HG03064 (cell line): ENCODE measurements at regions not wholly inside any gene's neighbourhood (a gene's known extent, or its start where the extent isn't known, plus 50 kb on each side); places are given as distances from the start of the nearest gene placed in this dataset.

ENCODE experiments used
- ATAC-seq: cut with Tn5 transposase; IDR thresholded peaks from one replicate; pipeline ENCODE4 v1.9.1; 2021; ENCODE audit warnings: low read depth; ENCODE audit not compliant: unreplicated experiment

DNA sequence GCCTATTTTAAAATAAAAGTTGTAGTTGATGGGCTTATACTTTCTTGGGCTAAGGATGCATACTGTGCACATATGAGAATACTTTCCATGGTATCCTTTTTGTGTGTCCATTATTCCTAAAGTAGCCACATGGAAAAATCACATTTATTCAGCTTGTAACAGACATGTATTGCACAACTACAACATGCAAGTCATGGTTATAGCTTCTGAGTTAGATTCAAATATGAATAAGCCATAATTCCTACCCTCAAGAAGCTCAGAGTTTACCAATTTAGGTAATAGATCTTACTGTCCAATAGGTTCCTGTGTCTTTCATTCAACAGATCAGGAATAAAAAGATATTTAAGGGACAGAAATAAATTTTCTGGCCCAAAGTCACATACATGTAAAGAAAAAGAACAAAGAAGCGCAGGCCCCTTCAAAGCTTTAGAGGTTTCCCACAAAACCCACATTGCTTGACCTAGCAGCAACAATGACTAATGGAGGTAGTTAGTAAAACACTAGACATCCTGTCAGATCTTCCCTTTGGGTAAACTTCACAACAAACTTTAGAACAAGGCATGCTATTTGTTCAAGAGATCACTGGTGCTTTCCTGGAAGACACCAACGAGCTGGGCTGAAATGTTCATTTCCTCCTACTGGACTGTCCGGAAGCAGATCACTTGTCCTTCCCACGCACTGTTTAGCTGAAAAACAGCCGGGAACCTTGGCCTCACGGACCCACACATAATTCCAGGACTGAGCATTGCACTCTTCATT lies 78.4 kb upstream of the ITGA1 start:
- ATAC-seq: peak; percentile 62

DNA sequence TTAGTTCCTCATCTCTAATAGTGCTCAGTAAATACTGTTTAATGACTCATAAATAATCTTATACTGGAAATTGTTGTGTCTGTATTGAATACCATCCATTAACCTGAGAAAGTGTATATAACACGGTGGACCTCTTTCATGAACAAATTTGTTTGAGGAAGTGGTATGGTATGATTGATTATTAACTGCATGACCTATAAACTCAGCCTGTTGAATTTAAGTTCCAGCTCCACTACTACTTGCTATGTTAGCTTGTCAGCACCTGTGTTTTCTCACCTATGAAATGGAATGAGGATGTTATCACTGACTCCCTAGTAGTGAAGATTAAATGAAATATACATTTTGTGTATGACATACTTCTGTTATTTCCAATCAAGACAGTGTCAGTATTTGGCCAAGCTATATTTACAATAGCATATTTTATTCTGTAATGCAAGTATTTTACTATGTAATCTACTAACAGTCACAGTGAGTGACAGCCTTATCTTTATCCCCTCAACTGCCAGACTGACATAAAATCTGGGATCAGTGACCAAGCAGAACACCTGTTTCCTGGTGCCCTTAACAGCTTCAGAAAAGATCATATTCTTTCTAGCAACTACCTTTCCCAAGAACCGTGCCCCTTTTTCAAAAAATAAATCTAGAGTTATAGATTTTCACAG lies 77.3 kb upstream of the ITGA1 start:
- no peak for ATAC-seq

DNA sequence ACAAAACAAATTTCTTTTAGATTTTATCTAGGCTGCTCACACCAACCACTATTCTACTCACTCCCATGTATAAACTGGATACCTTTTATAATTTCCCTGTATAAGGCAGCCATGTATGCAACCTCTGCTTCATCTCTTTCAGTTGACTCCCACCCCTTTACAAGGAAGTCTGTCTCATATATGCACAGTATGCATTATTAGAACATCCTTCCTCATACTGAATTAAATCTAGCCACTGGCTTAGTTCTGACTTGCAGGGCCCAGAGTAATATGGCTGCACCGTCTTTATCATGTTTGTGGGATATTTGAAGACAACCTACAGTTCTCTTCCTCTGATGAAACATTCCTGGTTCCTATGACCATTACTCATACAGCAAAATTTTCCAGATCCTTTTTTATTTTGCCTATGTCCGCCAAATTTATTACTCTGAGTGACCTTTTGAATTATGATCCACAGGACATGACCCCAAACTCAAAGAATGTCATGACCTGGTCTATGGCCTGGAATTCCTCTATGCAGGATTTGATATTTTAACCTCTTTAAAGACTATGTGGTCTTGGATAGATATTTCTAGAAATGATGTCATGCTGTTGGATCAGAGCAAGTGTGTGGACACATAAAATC lies 76.6 kb upstream of the ITGA1 start:
- no peak for ATAC-seq

DNA sequence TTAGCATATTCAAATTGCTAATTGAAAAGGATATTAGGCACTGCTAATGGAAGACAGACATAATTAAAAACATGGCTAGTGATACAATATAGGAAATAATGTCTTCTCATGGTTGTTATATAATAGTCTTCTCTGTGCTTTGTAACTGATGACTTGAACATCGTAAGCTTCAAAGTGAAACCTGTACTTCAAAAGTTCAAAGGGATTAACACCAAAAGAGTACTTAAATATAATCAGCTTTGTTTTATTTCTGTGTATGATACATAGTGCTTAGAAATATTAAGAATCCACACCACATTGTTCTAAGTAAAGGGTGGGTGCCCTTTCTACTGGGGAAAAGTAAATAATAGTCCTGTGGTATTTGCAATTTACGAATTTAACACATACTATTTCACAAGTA lies 75.4 kb upstream of the ITGA1 start:
- no peak for ATAC-seq

DNA sequence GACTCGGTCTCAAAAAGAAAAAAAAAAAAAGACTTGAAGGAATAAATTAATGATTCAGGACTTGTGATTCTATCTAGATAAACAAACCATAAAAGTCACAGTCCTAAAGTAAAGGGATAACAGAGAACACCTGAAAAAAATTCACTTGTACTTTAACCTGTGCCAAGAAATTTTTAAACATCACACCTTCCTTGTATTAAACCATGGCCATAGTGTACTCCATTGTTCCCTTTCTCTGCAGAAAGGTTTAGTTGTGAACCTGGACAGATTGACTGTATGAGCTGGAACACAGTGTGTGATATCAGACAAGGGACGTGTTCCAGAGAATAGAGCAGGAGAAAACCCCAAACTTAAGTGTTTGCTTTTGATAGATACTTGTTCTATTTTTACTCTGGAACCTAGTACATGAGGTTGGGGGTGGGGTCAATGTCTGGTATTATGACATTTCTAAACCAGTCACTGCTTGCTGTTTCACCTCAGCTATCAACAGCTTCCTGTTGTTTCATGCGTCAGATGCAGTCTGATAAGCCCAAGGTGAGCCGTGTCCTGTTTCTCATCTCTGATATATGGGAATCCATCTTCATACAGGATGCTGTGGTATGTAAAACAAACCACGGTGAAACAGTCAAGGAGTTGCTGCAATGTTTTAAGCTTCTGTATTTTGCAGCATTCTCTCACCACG lies 62.5 kb upstream of the ITGA1 start:
- ATAC-seq: no peak

DNA sequence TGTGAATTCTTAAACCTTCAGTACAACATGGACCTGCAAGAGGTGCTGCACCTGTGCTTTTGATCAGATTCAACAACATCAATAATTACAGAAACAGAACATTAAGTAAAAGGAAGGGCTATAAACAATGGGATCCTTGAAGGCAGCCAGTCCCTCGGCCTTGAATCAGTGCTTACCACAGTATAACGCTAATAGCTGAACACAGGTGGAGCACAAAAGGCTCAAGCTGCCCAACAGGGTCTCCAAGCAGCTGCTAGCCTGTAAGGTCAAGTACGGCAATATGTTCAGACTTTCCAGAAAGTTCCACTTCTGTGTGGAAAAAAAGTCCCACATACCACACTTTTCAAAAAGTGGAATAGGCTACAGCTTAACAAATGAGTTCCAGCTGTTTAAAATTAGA lies 61.9 kb upstream of the ITGA1 start:
- no peak for ATAC-seq

DNA sequence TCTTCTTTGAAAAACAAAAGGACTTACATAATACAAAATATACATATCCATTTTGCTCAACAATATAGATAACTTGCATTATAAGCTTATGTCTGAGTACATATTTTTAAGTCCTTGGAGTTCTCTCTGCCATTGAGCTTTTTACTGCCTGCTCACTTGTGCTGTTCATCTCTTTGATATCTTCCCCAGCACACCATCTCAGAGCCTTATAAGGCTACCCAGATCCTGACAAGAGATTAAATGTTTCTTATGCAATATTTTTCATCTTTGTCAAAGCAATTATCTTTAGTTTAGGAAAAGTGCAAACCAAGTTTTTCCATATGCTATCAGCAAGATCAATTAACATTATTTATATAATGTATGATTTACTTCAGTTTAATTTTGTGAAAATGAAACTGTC lies 60.7 kb upstream of the ITGA1 start:
- no peak for ATAC-seq

DNA sequence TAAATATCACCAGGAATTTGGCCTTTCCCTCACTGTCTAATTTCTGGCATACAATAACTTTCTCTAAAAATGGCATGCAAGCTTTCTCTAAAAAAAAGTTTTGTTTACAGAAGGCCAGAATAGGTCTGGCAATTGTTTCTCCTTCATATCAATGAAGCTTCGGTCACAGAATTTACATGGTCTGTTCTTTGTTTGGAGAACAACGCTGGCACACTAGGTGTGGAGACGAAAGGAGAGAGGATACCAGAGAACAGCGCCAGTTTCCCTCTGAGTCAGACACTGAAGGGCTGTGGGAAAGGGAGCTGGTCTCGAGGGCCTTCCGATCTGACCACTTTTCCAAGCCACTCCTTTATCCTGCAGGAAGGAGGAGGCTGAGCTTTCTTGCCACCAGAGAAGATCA lies 60.1 kb upstream of the ITGA1 start:
- no peak for ATAC-seq

DNA sequence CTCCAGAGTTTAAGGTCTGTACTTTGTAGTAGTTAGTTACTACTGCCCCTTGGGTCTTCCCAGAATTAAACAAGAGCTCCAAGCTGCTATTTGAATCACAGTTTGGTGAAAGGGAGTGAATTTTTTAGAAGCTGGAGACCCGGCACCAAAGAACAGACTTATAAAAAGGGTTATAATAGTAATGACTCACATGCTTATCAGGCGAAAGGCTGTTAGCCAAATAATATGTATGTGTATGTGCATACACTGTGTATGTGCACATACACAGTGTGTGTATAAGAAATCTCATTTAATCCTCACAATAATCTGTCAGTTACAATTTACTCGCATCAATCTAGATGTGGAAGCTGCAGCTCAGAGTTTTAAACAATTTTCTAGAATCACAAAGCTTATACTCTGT lies 59.5 kb upstream of the ITGA1 start:
- ATAC-seq: no peak

DNA sequence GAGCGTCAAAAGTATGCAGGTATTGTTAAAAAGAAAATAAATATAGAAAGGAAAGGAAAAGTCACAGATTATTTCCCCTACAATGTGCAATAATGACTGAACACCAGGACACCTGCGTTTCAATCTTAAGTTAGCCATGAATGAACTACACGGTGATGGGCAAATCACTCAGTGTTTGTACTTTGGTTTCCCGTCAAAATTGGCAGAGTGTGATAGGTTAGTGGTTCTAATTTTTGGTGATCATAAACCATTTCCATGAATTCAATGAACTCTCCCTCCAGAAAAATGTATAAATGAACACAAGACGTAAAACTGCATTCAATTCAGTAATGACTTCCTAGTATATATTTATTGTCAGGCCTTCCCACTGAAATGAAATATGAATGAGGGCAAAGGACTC lies 59.0 kb upstream of the ITGA1 start:
- ATAC-seq: no peak

DNA sequence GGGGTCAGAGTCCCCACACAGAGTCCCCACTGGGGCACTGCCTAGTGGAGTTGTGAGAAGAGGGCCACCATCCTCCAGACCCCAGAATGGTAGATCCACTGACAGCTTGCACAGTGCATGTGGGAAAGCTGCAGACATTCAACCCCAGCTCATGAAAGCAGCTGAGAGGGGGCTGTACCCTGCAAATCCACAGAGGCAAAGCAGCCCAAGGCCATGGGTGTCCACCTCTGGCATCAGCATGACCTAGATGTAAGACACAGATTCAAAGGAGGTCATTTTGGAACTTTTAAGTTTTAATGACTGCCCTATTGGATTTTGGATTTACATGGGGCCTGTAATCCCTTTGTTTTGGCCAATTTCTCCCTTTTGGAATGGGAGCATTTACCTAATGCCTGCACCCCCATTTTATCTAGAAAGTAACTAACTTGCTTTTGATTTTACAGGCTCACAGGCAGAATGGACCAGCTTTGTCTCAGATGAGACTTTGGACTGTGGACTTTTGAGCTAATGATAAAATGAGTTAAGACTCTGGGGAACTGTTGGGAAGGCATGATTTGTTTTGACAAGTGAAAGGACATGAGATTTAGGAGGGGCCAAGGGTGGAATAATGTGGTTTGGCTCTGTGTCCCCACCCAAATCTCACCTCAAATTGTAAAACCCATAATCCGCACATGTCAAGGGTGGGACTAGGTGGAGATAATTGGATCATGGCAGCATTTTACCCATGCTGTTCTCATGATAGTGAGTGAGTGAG lies 56.3 kb upstream of the ITGA1 start:
- ATAC-seq: no peak

DNA sequence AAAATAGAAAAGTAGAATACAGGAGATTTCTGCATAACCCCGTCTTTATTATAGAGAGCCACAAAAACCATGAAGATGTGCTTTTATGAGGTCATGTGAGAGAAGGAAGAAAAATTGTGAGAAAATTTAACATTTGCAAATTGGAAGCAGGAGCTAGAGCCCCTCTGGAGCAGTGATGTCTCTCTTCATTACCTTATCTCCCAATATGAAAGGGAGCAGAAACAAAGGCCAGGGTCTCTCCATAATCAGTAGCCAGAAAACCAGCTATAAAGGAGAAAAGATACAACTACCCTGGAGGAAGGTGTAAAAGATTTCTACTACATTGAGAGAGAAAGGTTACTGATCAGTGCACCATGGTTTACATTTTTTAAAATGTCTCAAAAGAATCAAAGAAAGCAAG lies 53.2 kb upstream of the ITGA1 start:
- no peak for ATAC-seq

DNA sequence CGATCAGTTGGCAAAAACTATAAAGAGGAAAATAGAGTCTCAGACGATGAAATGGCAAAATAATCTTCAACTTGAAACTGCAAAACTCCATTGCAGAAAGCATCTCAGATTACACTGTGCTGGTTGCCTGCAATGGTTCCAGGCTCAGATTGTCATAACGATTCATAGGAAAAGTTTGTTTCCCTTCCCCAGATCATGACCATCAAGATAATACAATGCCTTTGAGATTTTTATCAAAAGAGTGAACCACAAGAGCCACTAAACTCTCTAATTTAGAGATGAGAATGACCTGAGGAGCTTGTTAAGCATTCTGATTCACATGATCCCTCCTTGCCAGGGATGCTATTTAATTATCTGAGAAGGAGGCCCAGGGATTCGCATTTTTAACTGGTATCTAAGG lies 52.6 kb upstream of the ITGA1 start:
- ATAC-seq: no peak
